ENCODE measurements at regions not wholly inside any gene's neighbourhood (a gene's known extent, or its start where the extent isn't known, plus 50 kb on each side); places are given as distances from the start of the nearest gene placed in this dataset.
"Not testable (repeated sequence)": the region's sequence is repeated elsewhere in the genome, so short reads cannot be mapped to it uniquely, and the experiment has no call there.

GRCh38 chr17:64790690-64791089 lies 128.6 kb upstream of the SMURF2 start:
- not testable (repeated sequence) for TF ChIP-seq CTCF (conservative IDR thresholded peaks at IDR 0.05; ENCODE audit: low read length); EZH2phosphoT487 (IDR thresholded peaks at IDR 0.05; ENCODE audit: borderline replicate concordance)

All from Loucy (cell line).